ENCODE measurements at regions not wholly inside any gene's neighbourhood (a gene's known extent, or its start where the extent isn't known, plus 50 kb on each side); places are given as distances from the start of the nearest gene placed in this dataset.

GRCh38 chr11:134760957-134761356, 348.9 kb upstream of the B3GAT1 start:
- H3K79me2 ChIP-seq (ENCODE audit: insufficient read depth, low read length) = no peaks in the 10 kb centered on the region
- H3K27ac ChIP-seq (ENCODE audit: low read depth, low read length, poor library complexity, severe bottlenecking) = no peak overlapping the region
- no peak overlapping the region for H3K4me3 ChIP-seq (ENCODE audit: low read depth, low read length, poor library complexity, severe bottlenecking)
- no peaks in the 10 kb centered on the region for H3K9me3 ChIP-seq (ENCODE audit: low read length)
- H4K20me1 ChIP-seq (ENCODE audit: insufficient read depth, low read length) = no peaks in the 10 kb centered on the region
- no peaks in the 10 kb centered on the region for H3F3A ChIP-seq (ENCODE audit: insufficient read depth, low read length)
- no peak overlapping the region for H3K9ac ChIP-seq (ENCODE audit: low read length)
- H3K36me3 ChIP-seq (ENCODE audit: insufficient read depth, low read length) = no peaks in the 10 kb centered on the region
- H3K4me2 ChIP-seq (ENCODE audit: low read length) = no peak overlapping the region
- no peaks in the 10 kb centered on the region for H3K27me3 ChIP-seq (ENCODE audit: insufficient read depth, low read length)
- TF ChIP-seq CTCF (IDR thresholded peaks at IDR 0.05; ENCODE audit: low read length) (no peak), EZH2 (IDR thresholded peaks at IDR 0.05; ENCODE audit: borderline replicate concordance, low read length) (no peak)
- no peak overlapping the region for H2AFZ ChIP-seq (ENCODE audit: low read length)
- H3K4me1 ChIP-seq (ENCODE audit: insufficient read depth, low read length, severe bottlenecking) = no peaks in the 10 kb centered on the region
- H3K9me2 ChIP-seq (ENCODE audit: low read depth, low read length) = no peaks in the 10 kb centered on the region

- H3K9me3 ChIP-seq (ENCODE audit: low read length) = no peaks in the 10 kb centered on the region
- H3K9me2 ChIP-seq (ENCODE audit: low read depth, low read length) = no peaks in the 10 kb centered on the region
- no peak overlapping the region for H3K4me3 ChIP-seq (ENCODE audit: low read depth, low read length, poor library complexity, severe bottlenecking)
- no peaks in the 10 kb centered on the region for H3K27me3 ChIP-seq (ENCODE audit: insufficient read depth, low read length)
- no peaks in the 10 kb centered on the region for H3K79me2 ChIP-seq (ENCODE audit: insufficient read depth, low read length)
- no peaks in the 10 kb centered on the region for H3K36me3 ChIP-seq (ENCODE audit: insufficient read depth, low read length)
- no peaks in the 10 kb centered on the region for H4K20me1 ChIP-seq (ENCODE audit: insufficient read depth, low read length)
- no peaks in the 10 kb centered on the region for H3K4me1 ChIP-seq (ENCODE audit: insufficient read depth, low read length, severe bottlenecking)
- H3K4me2 ChIP-seq (ENCODE audit: low read length) = no peak overlapping the region
- H3F3A ChIP-seq (ENCODE audit: insufficient read depth, low read length) = no peaks in the 10 kb centered on the region
- no peak for TF ChIP-seq EZH2 (IDR thresholded peaks at IDR 0.05; ENCODE audit: borderline replicate concordance, low read length)
- TF ChIP-seq CTCF (IDR thresholded peaks at IDR 0.05; ENCODE audit: low read length) = no peak
- no peak overlapping the region for H3K27ac ChIP-seq (ENCODE audit: low read depth, low read length, poor library complexity, severe bottlenecking)
- no peak overlapping the region for H3K9ac ChIP-seq (ENCODE audit: low read length)
- no peak overlapping the region for H2AFZ ChIP-seq (ENCODE audit: low read length)
Observed at GRCh38 chr11:134760299-134760698, 348.3 kb upstream of the B3GAT1 start.

- no peaks in the 10 kb centered on the region for H3K9me3 ChIP-seq (ENCODE audit: low read length)
- no peak overlapping the region for H3K4me2 ChIP-seq (ENCODE audit: low read length)
- no peaks in the 10 kb centered on the region for H3F3A ChIP-seq (ENCODE audit: insufficient read depth, low read length)
- H2AFZ ChIP-seq (ENCODE audit: low read length) = no peak overlapping the region
- H3K27me3 ChIP-seq (ENCODE audit: insufficient read depth, low read length) = no peaks in the 10 kb centered on the region
- no peaks in the 10 kb centered on the region for H3K4me1 ChIP-seq (ENCODE audit: insufficient read depth, low read length, severe bottlenecking)
- H3K36me3 ChIP-seq (ENCODE audit: insufficient read depth, low read length) = no peaks in the 10 kb centered on the region
- H4K20me1 ChIP-seq (ENCODE audit: insufficient read depth, low read length) = no peaks in the 10 kb centered on the region
- H3K79me2 ChIP-seq (ENCODE audit: insufficient read depth, low read length) = no peaks in the 10 kb centered on the region
- no peak overlapping the region for H3K4me3 ChIP-seq (ENCODE audit: low read depth, low read length, poor library complexity, severe bottlenecking)
- H3K27ac ChIP-seq (ENCODE audit: low read depth, low read length, poor library complexity, severe bottlenecking) = no peak overlapping the region
- H3K9ac ChIP-seq (ENCODE audit: low read length) = no peak overlapping the region
- H3K9me2 ChIP-seq (ENCODE audit: low read depth, low read length) = no peaks in the 10 kb centered on the region
- TF ChIP-seq EZH2 (IDR thresholded peaks at IDR 0.05; ENCODE audit: borderline replicate concordance, low read length) (no peak), CTCF (IDR thresholded peaks at IDR 0.05; ENCODE audit: low read length) (no peak)
Observed at GRCh38 chr11:134759855-134760254, 347.8 kb upstream of the B3GAT1 start.

All from OCI-LY1 (cell line).